ENCODE measurements at regions not wholly inside any gene's neighbourhood (a gene's known extent, or its start where the extent isn't known, plus 50 kb on each side); places are given as distances from the start of the nearest gene placed in this dataset.
"Not testable (repeated sequence)": the region's sequence is repeated elsewhere in the genome, so short reads cannot be mapped to it uniquely, and the experiment has no call there.

DNA sequence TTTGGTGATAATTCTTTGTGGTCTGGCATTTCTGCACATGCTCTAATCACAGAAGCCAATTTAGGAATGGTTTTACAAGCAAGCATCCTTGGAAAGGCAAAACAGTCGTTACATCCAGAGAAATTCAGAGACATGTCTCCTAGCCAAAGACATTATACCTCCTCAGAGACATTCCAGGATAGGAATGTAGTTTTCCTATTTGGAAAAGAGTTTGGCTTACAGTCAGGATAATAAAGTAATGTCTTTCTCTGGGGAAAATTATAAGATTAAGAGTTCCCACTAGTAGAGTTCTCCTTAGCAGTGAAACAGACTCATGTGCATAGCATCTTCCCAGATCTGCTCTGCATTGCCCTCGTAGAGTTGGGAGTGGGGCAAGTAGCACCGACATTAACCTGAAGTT, 753.6 kb upstream of the TMEFF2 start:
- no peak overlapping the region for H3K27ac ChIP-seq (ENCODE audit: low read depth in 1 of 2, low read length in 1 of 2)
- H3K9me3 ChIP-seq (ENCODE audit: control insufficient read depth in 2 of 2, insufficient read depth in 1 of 2, low read length in 1 of 2) = no peaks in the 10 kb centered on the region
- DNase-seq (ENCODE audit: low read depth in 6 of 9, low spot score in 9 of 9) = no peak
- H3K4me1 ChIP-seq (ENCODE audit: control insufficient read depth in 2 of 2, insufficient read depth in 2 of 2, low read length in 2 of 2) = no peaks in the 10 kb centered on the region
- no peak overlapping the region for H3K4me3 ChIP-seq (ENCODE audit: low read length in 2 of 2)
- no peaks in the 10 kb centered on the region for H3K27me3 ChIP-seq (ENCODE audit: control insufficient read depth in 2 of 2, insufficient read depth in 1 of 2, low read length in 1 of 2)
- no peaks in the 10 kb centered on the region for H3K36me3 ChIP-seq (ENCODE audit: control insufficient read depth in 2 of 2, insufficient read depth in 2 of 2, low read length in 1 of 2)
- 62% methylated on average over 3 of the region's 3 CpGs for WGBS

DNA sequence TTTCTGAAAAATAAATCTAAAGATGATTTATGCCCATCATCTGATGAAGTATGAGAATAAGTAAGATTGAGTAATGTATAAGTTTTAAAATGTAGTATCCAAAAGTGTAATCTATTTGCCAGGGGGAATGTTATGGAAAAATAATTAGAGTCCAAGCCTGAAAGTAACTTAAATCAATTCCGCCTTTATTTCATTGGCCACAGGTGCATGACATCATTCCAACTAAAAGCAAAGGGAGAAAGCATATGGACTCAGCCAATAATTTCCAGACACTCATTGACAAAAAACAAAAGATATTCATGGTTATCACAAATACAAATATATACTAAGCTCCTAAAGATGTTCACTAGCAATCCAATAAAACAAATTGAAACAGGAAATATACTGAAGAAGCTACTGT, 752.6 kb upstream of the TMEFF2 start:
- Histone ChIP-seq H3K27me3 (ENCODE audit: control insufficient read depth in 2 of 2, insufficient read depth in 1 of 2, low read length in 1 of 2) (no peaks in the 10 kb centered on the region), H3K4me3 (ENCODE audit: low read length in 2 of 2) (no peak overlapping the region), H3K27ac (ENCODE audit: low read depth in 1 of 2, low read length in 1 of 2) (no peak overlapping the region), H3K4me1 (ENCODE audit: control insufficient read depth in 2 of 2, insufficient read depth in 2 of 2, low read length in 2 of 2) (no peaks in the 10 kb centered on the region), H3K36me3 (ENCODE audit: control insufficient read depth in 2 of 2, insufficient read depth in 2 of 2, low read length in 1 of 2) (no peaks in the 10 kb centered on the region), H3K9me3 (ENCODE audit: control insufficient read depth in 2 of 2, insufficient read depth in 1 of 2, low read length in 1 of 2) (no peaks in the 10 kb centered on the region)
- no peak for DNase-seq (ENCODE audit: low read depth in 6 of 9, low spot score in 9 of 9)
- 96% methylated on average over 1 of the region's 1 CpG for WGBS

DNA sequence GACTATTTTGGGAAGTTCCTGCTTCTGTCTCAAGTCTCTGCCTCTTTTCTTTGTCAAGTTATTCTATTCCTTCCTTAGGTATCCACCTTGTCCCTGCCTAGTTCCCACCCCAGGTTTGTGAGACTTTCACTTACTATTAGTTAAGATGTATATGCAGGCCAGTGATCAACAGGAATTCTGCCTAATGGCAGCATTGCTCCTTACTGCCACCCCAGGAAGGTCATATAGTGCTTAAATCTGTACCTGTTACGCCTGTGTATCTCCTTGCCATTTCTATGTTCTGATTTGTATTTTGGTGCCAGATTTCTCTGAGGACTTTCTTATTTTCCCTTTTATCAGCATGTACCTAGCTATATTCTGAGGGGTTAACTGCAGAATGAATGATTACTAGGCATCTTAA, 746.0 kb upstream of the TMEFF2 start:
- Histone ChIP-seq H3K4me1 (ENCODE audit: control insufficient read depth in 2 of 2, insufficient read depth in 2 of 2, low read length in 2 of 2) (no peaks in the 10 kb centered on the region), H3K36me3 (ENCODE audit: control insufficient read depth in 2 of 2, insufficient read depth in 2 of 2, low read length in 1 of 2) (no peaks in the 10 kb centered on the region), H3K4me3 (ENCODE audit: low read length in 2 of 2) (no peak overlapping the region), H3K27ac (ENCODE audit: low read depth in 1 of 2, low read length in 1 of 2) (no peak overlapping the region), H3K27me3 (ENCODE audit: control insufficient read depth in 2 of 2, insufficient read depth in 1 of 2, low read length in 1 of 2) (no peaks in the 10 kb centered on the region), H3K9me3 (ENCODE audit: control insufficient read depth in 2 of 2, insufficient read depth in 1 of 2, low read length in 1 of 2) (no peaks in the 10 kb centered on the region)
- 97% methylated on average over 1 of the region's 1 CpG for WGBS
- no peak for DNase-seq (ENCODE audit: low read depth in 6 of 9, low spot score in 9 of 9)

GRCh38 chr2:192932376-192932775, 737.6 kb upstream of the TMEFF2 start:
- no peaks in the 10 kb centered on the region for H3K9me3 ChIP-seq (ENCODE audit: control insufficient read depth in 2 of 2, insufficient read depth in 1 of 2, low read length in 1 of 2)
- DNase-seq (ENCODE audit: low read depth in 6 of 9, low spot score in 9 of 9) = no peak
- H3K36me3 ChIP-seq (ENCODE audit: control insufficient read depth in 2 of 2, insufficient read depth in 2 of 2, low read length in 1 of 2) = no peaks in the 10 kb centered on the region
- H3K4me3 ChIP-seq (ENCODE audit: low read length in 2 of 2) = no peak overlapping the region
- H3K4me1 ChIP-seq (ENCODE audit: control insufficient read depth in 2 of 2, insufficient read depth in 2 of 2, low read length in 2 of 2) = no peaks in the 10 kb centered on the region
- WGBS = 2% methylated on average over 1 of the region's 1 CpG
- H3K27ac ChIP-seq (ENCODE audit: low read depth in 1 of 2, low read length in 1 of 2) = no peak overlapping the region
- H3K27me3 ChIP-seq (ENCODE audit: control insufficient read depth in 2 of 2, insufficient read depth in 1 of 2, low read length in 1 of 2) = no peaks in the 10 kb centered on the region

DNA sequence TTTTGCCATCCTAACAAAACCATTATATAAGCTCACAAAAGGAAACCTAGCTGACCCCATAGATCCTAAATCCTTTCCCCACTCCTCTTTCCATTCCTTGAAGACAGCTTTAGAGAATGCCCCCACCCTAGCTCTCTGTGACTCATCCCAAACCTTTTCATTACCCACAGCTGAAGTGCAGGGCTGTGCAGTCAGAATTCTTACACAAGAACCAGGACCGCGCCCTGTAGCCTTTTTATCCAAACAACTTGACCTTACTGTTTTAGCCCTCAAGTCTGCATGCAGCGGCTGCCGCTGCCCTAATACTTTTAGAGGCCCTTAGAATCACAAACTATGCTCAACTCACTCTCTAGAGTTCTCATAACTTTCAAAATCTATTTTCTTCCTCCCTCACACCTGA, 726.9 kb upstream of the TMEFF2 start:
- WGBS = 87% methylated on average over 4 of the region's 4 CpGs
- not testable (repeated sequence) for H3K27ac ChIP-seq (ENCODE audit: low read depth in 1 of 2, low read length in 1 of 2); H3K36me3 ChIP-seq (ENCODE audit: control insufficient read depth in 2 of 2, insufficient read depth in 2 of 2, low read length in 1 of 2); H3K4me1 ChIP-seq (ENCODE audit: control insufficient read depth in 2 of 2, insufficient read depth in 2 of 2, low read length in 2 of 2); H3K9me3 ChIP-seq (ENCODE audit: control insufficient read depth in 2 of 2, insufficient read depth in 1 of 2, low read length in 1 of 2); H3K27me3 ChIP-seq (ENCODE audit: control insufficient read depth in 2 of 2, insufficient read depth in 1 of 2, low read length in 1 of 2); H3K4me3 ChIP-seq (ENCODE audit: low read length in 2 of 2); DNase-seq (ENCODE audit: low read depth in 6 of 9, low spot score in 9 of 9)

DNA sequence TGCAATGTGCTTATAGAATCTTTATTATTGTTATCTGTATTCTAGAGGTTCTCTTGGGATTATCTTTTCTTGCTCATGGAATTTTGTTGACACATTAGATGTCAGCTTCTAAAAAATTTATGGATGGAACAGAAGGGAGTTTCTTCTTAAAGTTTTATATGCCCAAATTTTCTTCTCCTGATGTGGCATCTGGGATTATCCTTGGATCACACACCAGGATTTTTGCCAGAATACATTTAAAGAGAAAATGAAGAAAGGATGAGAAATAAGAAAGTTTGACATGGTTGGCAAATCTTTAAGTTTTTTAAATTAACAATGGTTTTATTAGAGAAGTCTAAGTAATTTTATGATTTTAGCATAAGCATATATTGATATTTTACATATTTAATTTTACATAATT, 706.7 kb upstream of the TMEFF2 start:
- Histone ChIP-seq H3K27me3 (ENCODE audit: control insufficient read depth in 2 of 2, insufficient read depth in 1 of 2, low read length in 1 of 2) (no peaks in the 10 kb centered on the region), H3K27ac (ENCODE audit: low read depth in 1 of 2, low read length in 1 of 2) (no peak overlapping the region), H3K36me3 (ENCODE audit: control insufficient read depth in 2 of 2, insufficient read depth in 2 of 2, low read length in 1 of 2) (no peaks in the 10 kb centered on the region), H3K4me3 (ENCODE audit: low read length in 2 of 2) (no peak overlapping the region), H3K4me1 (ENCODE audit: control insufficient read depth in 2 of 2, insufficient read depth in 2 of 2, low read length in 2 of 2) (no peaks in the 10 kb centered on the region), H3K9me3 (ENCODE audit: control insufficient read depth in 2 of 2, insufficient read depth in 1 of 2, low read length in 1 of 2) (no peaks in the 10 kb centered on the region)
- DNase-seq (ENCODE audit: low read depth in 6 of 9, low spot score in 9 of 9) = no peak

GRCh38 chr2:192899466-192899865, 704.7 kb upstream of the TMEFF2 start:
- no peak for DNase-seq (ENCODE audit: low read depth in 6 of 9, low spot score in 9 of 9)
- Histone ChIP-seq H3K9me3 (ENCODE audit: control insufficient read depth in 2 of 2, insufficient read depth in 1 of 2, low read length in 1 of 2) (no peaks in the 10 kb centered on the region), H3K27ac (ENCODE audit: low read depth in 1 of 2, low read length in 1 of 2) (no peak overlapping the region), H3K36me3 (ENCODE audit: control insufficient read depth in 2 of 2, insufficient read depth in 2 of 2, low read length in 1 of 2) (no peaks in the 10 kb centered on the region), H3K27me3 (ENCODE audit: control insufficient read depth in 2 of 2, insufficient read depth in 1 of 2, low read length in 1 of 2) (no peaks in the 10 kb centered on the region), H3K4me3 (ENCODE audit: low read length in 2 of 2) (no peak overlapping the region), H3K4me1 (ENCODE audit: control insufficient read depth in 2 of 2, insufficient read depth in 2 of 2, low read length in 2 of 2) (no peaks in the 10 kb centered on the region)
- 94% methylated on average over 3 of the region's 3 CpGs for WGBS

- not testable (repeated sequence) for H3K27me3 ChIP-seq (ENCODE audit: control insufficient read depth in 2 of 2, insufficient read depth in 1 of 2, low read length in 1 of 2); H3K4me1 ChIP-seq (ENCODE audit: control insufficient read depth in 2 of 2, insufficient read depth in 2 of 2, low read length in 2 of 2); DNase-seq (ENCODE audit: low read depth in 6 of 9, low spot score in 9 of 9); H3K4me3 ChIP-seq (ENCODE audit: low read length in 2 of 2); H3K36me3 ChIP-seq (ENCODE audit: control insufficient read depth in 2 of 2, insufficient read depth in 2 of 2, low read length in 1 of 2); H3K27ac ChIP-seq (ENCODE audit: low read depth in 1 of 2, low read length in 1 of 2)
- WGBS = 96% methylated on average over 29 of the region's 29 CpGs
- peaks cover 0 to 11% of the 10 kb centered on the region in 2 donors for H3K9me3 ChIP-seq (ENCODE audit: control insufficient read depth in 2 of 2, insufficient read depth in 1 of 2, low read length in 1 of 2)
These were observed 699.2 kb upstream of the TMEFF2 start for GRCh38 chr2:192893976-192894375.

DNA sequence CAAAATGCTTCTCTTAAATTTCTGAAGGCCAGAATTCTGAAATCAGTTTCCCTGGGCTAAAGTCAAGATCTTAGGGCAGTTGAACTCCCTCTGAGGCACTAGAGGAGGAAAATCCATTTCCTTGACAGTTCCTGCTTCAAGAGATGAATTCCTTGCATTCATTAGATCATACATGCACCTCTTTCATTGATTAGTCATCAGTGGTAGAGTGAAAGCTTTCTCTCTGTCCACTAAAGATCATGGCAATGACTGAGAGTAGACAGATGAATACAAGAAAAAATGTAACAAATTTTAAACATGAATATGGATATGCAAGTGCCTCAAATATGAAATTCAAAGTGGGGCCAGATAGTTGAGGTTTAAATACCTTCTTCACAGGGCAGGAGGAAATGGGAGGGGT, 693.4 kb upstream of the TMEFF2 start:
- no peaks in the 10 kb centered on the region for H3K27me3 ChIP-seq (ENCODE audit: control insufficient read depth in 2 of 2, insufficient read depth in 1 of 2, low read length in 1 of 2)
- no peak for DNase-seq (ENCODE audit: low read depth in 6 of 9, low spot score in 9 of 9)
- no peak overlapping the region for H3K4me3 ChIP-seq (ENCODE audit: low read length in 2 of 2)
- no peaks in the 10 kb centered on the region for H3K9me3 ChIP-seq (ENCODE audit: control insufficient read depth in 2 of 2, insufficient read depth in 1 of 2, low read length in 1 of 2)
- H3K36me3 ChIP-seq (ENCODE audit: control insufficient read depth in 2 of 2, insufficient read depth in 2 of 2, low read length in 1 of 2) = no peaks in the 10 kb centered on the region
- H3K4me1 ChIP-seq (ENCODE audit: control insufficient read depth in 2 of 2, insufficient read depth in 2 of 2, low read length in 2 of 2) = no peaks in the 10 kb centered on the region
- no peak overlapping the region for H3K27ac ChIP-seq (ENCODE audit: low read depth in 1 of 2, low read length in 1 of 2)

- H3K9me3 ChIP-seq (ENCODE audit: control insufficient read depth in 2 of 2, insufficient read depth in 1 of 2, low read length in 1 of 2) = no peaks in the 10 kb centered on the region
- H3K4me3 ChIP-seq (ENCODE audit: low read length in 2 of 2) = no peak overlapping the region
- H3K36me3 ChIP-seq (ENCODE audit: control insufficient read depth in 2 of 2, insufficient read depth in 2 of 2, low read length in 1 of 2) = no peaks in the 10 kb centered on the region
- H3K4me1 ChIP-seq (ENCODE audit: control insufficient read depth in 2 of 2, insufficient read depth in 2 of 2, low read length in 2 of 2) = no peaks in the 10 kb centered on the region
- H3K27me3 ChIP-seq (ENCODE audit: control insufficient read depth in 2 of 2, insufficient read depth in 1 of 2, low read length in 1 of 2) = no peaks in the 10 kb centered on the region
- WGBS = 98% methylated on average over 1 of the region's 1 CpG
- DNase-seq (ENCODE audit: low read depth in 6 of 9, low spot score in 9 of 9) = no peak
- H3K27ac ChIP-seq (ENCODE audit: low read depth in 1 of 2, low read length in 1 of 2) = no peak overlapping the region
These were observed 692.6 kb upstream of the TMEFF2 start for GRCh38 chr2:192887337-192887736.

Measured in thymus (tissue), 11 donors.